Body of pancreas (tissue), 4 donors: ENCODE measurements at regions not wholly inside any gene's neighbourhood (a gene's known extent, or its start where the extent isn't known, plus 50 kb on each side); places are given as distances from the start of the nearest gene placed in this dataset.

Experiments
- ATAC-seq: fragments of 150-250 bp; one replicate; pipeline ENCODE4 v1.9.1; 2016
- DNase-seq, 4 donors: peaks; one replicate each; pipeline ENCODE4 v3.0.0-alpha.2; 2019
- H3K27ac ChIP-seq, 4 donors: fragments of 200-600 bp; sonication (generic); 1 replicate in 3 of 4; 2 replicates in 1 of 4; pipeline versions ENCODE4 v1.5.1 to v1.6.1; 2016 to 2019; ENCODE audit warnings: mild to moderate bottlenecking in 1 of 4, mixed read lengths in 1 of 4, moderate library complexity in 1 of 4
- H3K27me3 ChIP-seq, 2 donors: fragments of 200-600 bp; sonication (generic); one replicate each; pipeline ENCODE4 v1.6.0; 2016; ENCODE audit warnings: mild to moderate bottlenecking in 1 of 2
- H3K36me3 ChIP-seq, 2 donors: fragments of 200-600 bp; sonication (generic); replicated peaks in 1 of 2; 2 replicates each; pipeline ENCODE4 v1.5.1; 2016; ENCODE audit warnings: low read depth in 2 of 2; ENCODE audit not compliant: insufficient read depth in 1 of 2
- H3K4me1 ChIP-seq: fragments of 200-600 bp; sonication (generic); one replicate; pipeline ENCODE4 v1.6.0; 2016
- H3K4me3 ChIP-seq, 2 donors: fragments of 200-600 bp; sonication (generic); 1 replicate in 1 of 2; 2 replicates in 1 of 2; pipeline ENCODE4 v1.5.1; 2016 to 2019
- H3K9me3 ChIP-seq, 3 donors: fragments of 200-600 bp; sonication (generic); 1 replicate in 2 of 3; 2 replicates in 1 of 3; pipeline ENCODE4 v1.5.1; 2016
- POLR2A ChIP-seq, 3 donors: fragments of 450-650 bp; IDR thresholded peaks; one replicate each; pipeline ENCODE4 v1.6.1; 2016; ENCODE audit warnings: antibody characterized with exemption in 3 of 3, mild to moderate bottlenecking in 2 of 3
- WGBS, 2 donors: methylation state at CpG; one replicate each; pipeline ENCODE4 v1.1.5; 2017; 5-methylcytosine and 5-hydroxymethylcytosine counted together
- intact Hi-C: fragments of 100-400 bp; cut with DNase I; formaldehyde crosslinking; loops from one replicate; pipeline ENCODE4 v1.15.1; 2023
- TF ChIP-seq, protein P1 (sequence below), 7 experiments: fragments of 450-650 bp in 4 of 7; fragments of 200-600 bp in 3 of 7; sonication (generic) in 3 of 7; IDR thresholded peaks; one replicate each; pipeline ENCODE4 v1.5.1; 2016 to 2019; ENCODE audit warnings: antibody characterized with exemption in 7 of 7

DNA sequence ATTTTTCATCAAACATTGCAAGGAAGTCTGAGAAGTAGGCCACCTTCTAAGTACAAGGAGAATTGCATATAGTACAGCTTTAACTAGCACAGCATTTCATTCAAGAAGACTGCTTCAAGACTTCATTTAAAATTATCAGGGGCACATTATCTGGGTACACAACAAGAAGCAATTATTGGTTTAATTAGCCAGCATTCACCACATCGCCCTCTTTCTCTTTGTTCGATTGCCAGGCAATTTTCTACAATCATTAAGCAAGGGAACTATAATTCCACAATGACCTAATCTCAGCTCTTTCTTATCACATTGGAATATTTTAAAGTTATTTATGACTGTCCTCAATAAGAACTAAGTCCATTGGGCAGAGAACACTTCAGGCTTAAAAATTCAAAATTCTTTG is 1347.1 kb upstream of the PABPC4L start:
- ATAC-seq (no peak), DNase-seq (no peak)
- no peaks in the 10 kb centered on the region for H3K27me3 ChIP-seq
- no peaks in the 10 kb centered on the region for H3K9me3 ChIP-seq
- no peaks in the 10 kb centered on the region for H3K4me1 ChIP-seq
- H3K27ac ChIP-seq, result no peak overlapping the region
- H3K36me3 ChIP-seq, result no peaks in the 10 kb centered on the region
- TF ChIP-seq, protein P1, sequence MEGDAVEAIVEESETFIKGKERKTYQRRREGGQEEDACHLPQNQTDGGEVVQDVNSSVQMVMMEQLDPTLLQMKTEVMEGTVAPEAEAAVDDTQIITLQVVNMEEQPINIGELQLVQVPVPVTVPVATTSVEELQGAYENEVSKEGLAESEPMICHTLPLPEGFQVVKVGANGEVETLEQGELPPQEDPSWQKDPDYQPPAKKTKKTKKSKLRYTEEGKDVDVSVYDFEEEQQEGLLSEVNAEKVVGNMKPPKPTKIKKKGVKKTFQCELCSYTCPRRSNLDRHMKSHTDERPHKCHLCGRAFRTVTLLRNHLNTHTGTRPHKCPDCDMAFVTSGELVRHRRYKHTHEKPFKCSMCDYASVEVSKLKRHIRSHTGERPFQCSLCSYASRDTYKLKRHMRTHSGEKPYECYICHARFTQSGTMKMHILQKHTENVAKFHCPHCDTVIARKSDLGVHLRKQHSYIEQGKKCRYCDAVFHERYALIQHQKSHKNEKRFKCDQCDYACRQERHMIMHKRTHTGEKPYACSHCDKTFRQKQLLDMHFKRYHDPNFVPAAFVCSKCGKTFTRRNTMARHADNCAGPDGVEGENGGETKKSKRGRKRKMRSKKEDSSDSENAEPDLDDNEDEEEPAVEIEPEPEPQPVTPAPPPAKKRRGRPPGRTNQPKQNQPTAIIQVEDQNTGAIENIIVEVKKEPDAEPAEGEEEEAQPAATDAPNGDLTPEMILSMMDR (IDR thresholded peaks at IDR 0.05), result no peak
- TF ChIP-seq POLR2A (IDR thresholded peaks at IDR 0.05), result no peak
- intact Hi-C loops, result no loop called here
- WGBS, 2 donors, result 49 to 50% methylated on average over 2 of the region's 2 CpGs
- no peak overlapping the region for H3K4me3 ChIP-seq

DNA sequence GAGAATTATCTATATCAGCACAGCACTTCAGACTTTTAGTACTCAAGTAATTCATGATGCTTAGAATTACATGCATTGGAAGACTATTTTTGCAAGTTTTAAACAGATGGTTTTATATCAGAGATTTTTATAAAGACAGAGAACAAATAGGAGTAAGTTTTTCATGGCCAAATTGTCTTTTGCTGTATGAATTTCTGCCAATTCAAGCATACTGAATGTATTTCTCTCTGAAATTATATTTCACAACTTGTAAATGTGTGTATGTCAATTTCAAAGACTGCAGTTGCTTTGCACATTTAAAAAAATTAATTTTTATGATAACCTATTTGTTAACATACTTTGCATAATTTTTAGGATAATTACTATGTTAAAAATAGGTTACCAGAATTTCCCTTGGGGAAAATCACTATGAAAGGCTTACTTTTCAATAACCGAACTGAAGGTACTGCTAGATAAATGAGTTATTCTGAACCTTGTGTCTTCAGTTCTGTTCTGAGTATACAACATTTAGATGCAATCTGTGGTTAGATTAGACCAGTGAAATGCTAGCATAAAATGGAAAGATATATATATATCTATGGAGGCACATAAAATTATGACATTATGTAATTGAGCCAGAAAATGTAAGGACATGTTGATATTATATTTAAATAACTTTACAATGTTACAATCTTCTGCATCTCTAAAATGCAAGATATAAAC is 1344.2 kb upstream of the PABPC4L start:
- ATAC-seq, result no peak
- Histone ChIP-seq H3K4me3 (no peak overlapping the region), H3K9me3 (no peaks in the 10 kb centered on the region), H3K27me3 (no peaks in the 10 kb centered on the region), H3K36me3 (no peaks in the 10 kb centered on the region), H3K27ac (no peak overlapping the region), H3K4me1 (no peaks in the 10 kb centered on the region)
- no peak for DNase-seq
- TF ChIP-seq POLR2A (IDR thresholded peaks at IDR 0.05), result no peak
- TF ChIP-seq, protein P1 (IDR thresholded peaks at IDR 0.05), result no peak
- intact Hi-C loops, result no loop called here
- WGBS, 2 donors, result 52 to 61% methylated on average over 1 of the region's 1 CpG

DNA sequence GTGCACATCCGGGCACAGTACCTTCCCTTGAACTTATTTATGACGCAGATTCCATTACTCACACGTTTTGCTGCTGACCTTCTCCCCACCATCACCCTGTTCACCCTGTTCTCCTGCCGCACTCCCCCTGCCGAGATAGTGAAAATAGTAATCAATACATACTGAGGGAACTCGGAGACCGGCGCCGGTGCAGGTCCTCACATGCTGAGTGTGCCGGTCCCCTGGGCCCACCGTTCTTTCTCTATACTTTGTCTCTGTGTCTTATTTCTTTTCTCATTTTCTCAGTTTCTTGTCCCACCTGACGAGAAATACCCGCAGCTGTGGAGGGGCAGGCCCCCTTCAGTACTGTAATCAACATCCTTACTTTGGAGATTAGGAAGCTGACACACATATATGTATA is 1337.1 kb upstream of the PABPC4L start:
- DNase-seq (no peak), ATAC-seq (no peak)
- no peak overlapping the region for H3K27ac ChIP-seq
- TF ChIP-seq, protein P1 (IDR thresholded peaks at IDR 0.05), result no peak
- no peak for TF ChIP-seq POLR2A (IDR thresholded peaks at IDR 0.05)
- no peaks in the 10 kb centered on the region for H3K27me3 ChIP-seq
- 69 to 86% methylated on average over 13 of the region's 13 CpGs for WGBS, 2 donors
- no peaks in the 10 kb centered on the region for H3K4me1 ChIP-seq
- intact Hi-C loops, result no loop called here
- H3K9me3 ChIP-seq, result no peaks in the 10 kb centered on the region
- H3K4me3 ChIP-seq, result no peak overlapping the region
- no peaks in the 10 kb centered on the region for H3K36me3 ChIP-seq

DNA sequence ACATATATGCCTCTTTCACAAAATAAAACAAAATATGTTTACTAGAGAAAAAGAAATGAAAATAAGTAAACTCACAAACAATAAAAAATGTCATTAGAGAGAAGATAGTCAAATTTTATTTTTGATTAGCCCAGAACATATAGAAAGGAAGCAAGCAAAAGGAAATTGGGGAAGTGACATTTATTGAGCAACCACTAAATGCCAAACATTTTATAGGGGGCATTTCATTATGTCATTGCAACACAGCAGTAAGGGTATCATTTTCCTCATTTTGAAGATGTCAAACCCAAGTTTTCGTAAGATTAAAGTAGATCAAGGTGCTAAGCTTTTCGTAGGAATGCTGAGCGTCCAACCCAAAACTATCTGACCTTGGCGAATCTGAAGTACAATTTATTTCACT is 1331.5 kb upstream of the PABPC4L start:
- Histone ChIP-seq H3K27ac (no peak overlapping the region), H3K4me1 (no peaks in the 10 kb centered on the region), H3K36me3 (no peaks in the 10 kb centered on the region), H3K27me3 (no peaks in the 10 kb centered on the region), H3K4me3 (no peak overlapping the region), H3K9me3 (no peaks in the 10 kb centered on the region)
- 46 to 67% methylated on average over 4 of the region's 4 CpGs for WGBS, 2 donors
- intact Hi-C loops, result no loop called here
- ATAC-seq, result no peak
- DNase-seq, result no peak
- no peak for TF ChIP-seq POLR2A (IDR thresholded peaks at IDR 0.05)
- TF ChIP-seq, protein P1 (IDR thresholded peaks at IDR 0.05), result no peak

GRCh38 chr4:135532132-135532531 is 1330.5 kb upstream of the PABPC4L start:
- TF ChIP-seq POLR2A (IDR thresholded peaks at IDR 0.05), result no peak
- TF ChIP-seq, protein P1 (IDR thresholded peaks at IDR 0.05), result no peak
- intact Hi-C loops, result no loop called here
- WGBS, 2 donors, result 24 to 40% methylated on average over 3 of the region's 3 CpGs

More at GRCh38 chr4:135532132-135532531, 1330.5 kb upstream of the PABPC4L start:
- ATAC-seq (no peak), DNase-seq (no peak)
- Histone ChIP-seq H3K9me3 (no peaks in the 10 kb centered on the region), H3K36me3 (no peaks in the 10 kb centered on the region), H3K4me3 (no peak overlapping the region), H3K4me1 (no peaks in the 10 kb centered on the region), H3K27ac (no peak overlapping the region), H3K27me3 (no peaks in the 10 kb centered on the region)
